ENCODE measurements at regions not wholly inside any gene's neighbourhood (a gene's known extent, or its start where the extent isn't known, plus 50 kb on each side); places are given as distances from the start of the nearest gene placed in this dataset.

GRCh38 chr4:59517007-59517406, 1683.1 kb upstream of the ADGRL3 start:
- H2BK15ac ChIP-seq (ENCODE audit: low read length): no peak overlapping the region
- H4K8ac ChIP-seq (ENCODE audit: extremely low read depth, insufficient read depth, low read length): no peak overlapping the region
- no peaks in the 10 kb centered on the region; a peak in 1 of 4 replicates for H3K9me3 ChIP-seq (ENCODE audit: insufficient read depth in 2 of 2, low read depth in 1 of 2, low read length in 1 of 2)
- H3K27ac ChIP-seq (ENCODE audit: low read depth, low read length): no peak overlapping the region
- no peak for FAIRE-seq
- no peak overlapping the region for H3K9ac ChIP-seq (replicated peaks in 1 of 4; ENCODE audit: extremely low read depth in 1 of 4, low read depth in 3 of 4, low read length in 3 of 4)
- H3K4me2 ChIP-seq (ENCODE audit: insufficient read depth in 1 of 2, low read depth in 2 of 2, low read length in 2 of 2): no peak overlapping the region
- TF ChIP-seq RNF2 (IDR thresholded peaks at IDR 0.05; ENCODE audit: borderline replicate concordance, low read depth, low read length, missing control alignments, poor library complexity, severe bottlenecking) (no peak), SIX5 (IDR thresholded peaks at IDR 0.05; ENCODE audit: low read depth, low read length) (no peak), RBBP5 (IDR thresholded peaks at IDR 0.05; ENCODE audit: borderline replicate concordance, low read depth, low read length) (no peak), EP300 (IDR thresholded peaks at IDR 0.05; ENCODE audit: borderline replicate concordance in 1 of 2, low read depth in 2 of 2, low read length in 2 of 2) (no peak), EZH2 (IDR thresholded peaks at IDR 0.05; ENCODE audit: low read depth, low read length, severe bottlenecking) (no peak), ASH2L (IDR thresholded peaks at IDR 0.05; ENCODE audit: low read length) (no peak), CTBP2 (IDR thresholded peaks at IDR 0.05; ENCODE audit: borderline replicate concordance, insufficient read depth, insufficient read length, low read length) (no peak), JUN (IDR thresholded peaks at IDR 0.05; ENCODE audit: low read depth, low read length) (no peak), CREB1 (IDR thresholded peaks at IDR 0.05) (no peak), TAF7 (optimal IDR thresholded peaks at IDR 0.05; ENCODE audit: borderline replicate concordance, low read depth, low read length) (no peak), POLR2A (IDR thresholded peaks at IDR 0.05; ENCODE audit: control extremely low read depth in 1 of 2, low read depth in 2 of 2, low read length in 2 of 2) (no peak), CHD2 (IDR thresholded peaks at IDR 0.05; ENCODE audit: low read length) (no peak)
- no peak overlapping the region for H2BK120ac ChIP-seq (replicated peaks; ENCODE audit: low read depth, low read length)
- H2AFZ ChIP-seq (ENCODE audit: low read length): no peak overlapping the region
- ChIA-PET POLR2A (ENCODE audit: partially characterized antibody) (no interaction called here), CTCF (ENCODE audit: partially characterized antibody) (interaction anchor here (1.2 kb wide), 1 partner anchor 100 kb away, joined by 3 read pairs; no protein-coding TSS in a partner anchor)
- H4K20me1 ChIP-seq (replicated peaks in 1 of 2; ENCODE audit: control insufficient read depth in 1 of 2, insufficient read depth in 2 of 2, low read length in 2 of 2): no peaks in the 10 kb centered on the region
- no peaks in the 10 kb centered on the region for H3K36me3 ChIP-seq (ENCODE audit: control insufficient read depth in 2 of 4, insufficient read depth in 4 of 4, low read length in 3 of 4)
- no peak overlapping the region for H3K56ac ChIP-seq (replicated peaks; ENCODE audit: insufficient read length, low read depth, low read length)
- H3K79me2 ChIP-seq (ENCODE audit: control insufficient read depth in 1 of 2, insufficient read depth in 2 of 2, low read length in 2 of 2): no peaks in the 10 kb centered on the region
- no peaks in the 10 kb centered on the region for H3K27me3 ChIP-seq (replicated peaks in 1 of 4; ENCODE audit: control insufficient read depth in 3 of 4, extremely low read depth in 1 of 4, insufficient read depth in 3 of 4, low read length in 3 of 4)
- no peak overlapping the region for H2BK12ac ChIP-seq (ENCODE audit: low read depth, low read length)
- peak overlapping the region; percentile 8; the same call in 1 of the 2 replicates for H2BK5ac ChIP-seq (ENCODE audit: low read depth, low read length)
- H3K14ac ChIP-seq (ENCODE audit: insufficient read length): no peak overlapping the region
- no peak overlapping the region for H2AK5ac ChIP-seq (ENCODE audit: low read depth, low read length)
- H3K4me3 ChIP-seq (ENCODE audit: extremely low read depth in 1 of 4, insufficient read depth in 2 of 4, low read depth in 3 of 4, low read length in 4 of 4): no peak overlapping the region
- H3K79me1 ChIP-seq (ENCODE audit: low read depth, low read length): no peaks in the 10 kb centered on the region
- H4K5ac ChIP-seq (ENCODE audit: insufficient read length, low read depth, low read length): no peak overlapping the region
- DNase-seq (ENCODE audit: low read depth in 1 of 2, low spot score in 2 of 2): no peak
- H3K4me1 ChIP-seq (replicated peaks in 1 of 4; ENCODE audit: control insufficient read depth in 3 of 4, insufficient read depth in 4 of 4, low read length in 3 of 4): no peaks in the 10 kb centered on the region
- H3K23me2 ChIP-seq (ENCODE audit: low read depth, low read length): no peaks in the 10 kb centered on the region
- no peak overlapping the region for H3K4ac ChIP-seq (replicated peaks; ENCODE audit: insufficient read length, low read depth, low read length)
- no peak overlapping the region for H3K18ac ChIP-seq (ENCODE audit: extremely low read depth, low read length)
- no peak overlapping the region for H4K91ac ChIP-seq (replicated peaks; ENCODE audit: insufficient read length, low read length)
- WGBS, 2 experiments (ENCODE audit: extremely low coverage in 1 of 2, insufficient coverage in 1 of 2, insufficient read length in 1 of 2, insufficient replicate concordance in 2 of 2, low coverage in 1 of 2, low lambda C conversion rate in 2 of 2, missing lambda C conversion rate in 1 of 2): 95% methylated on average over 2 of the region's 2 CpGs; no CpG with 5 or more reads in 1 of the 2 experiments
- H2BK20ac ChIP-seq (ENCODE audit: low read length): no peak overlapping the region
- no peak overlapping the region for H3K23ac ChIP-seq (ENCODE audit: insufficient read length)
